NB4 (cell line): ENCODE measurements at regions not wholly inside any gene's neighbourhood (a gene's known extent, or its start where the extent isn't known, plus 50 kb on each side); places are given as distances from the start of the nearest gene placed in this dataset.

ENCODE experiments used
- DNase-seq: peaks from one replicate; pipeline ENCODE4 v3.0.0; 2010; ENCODE audit warnings: low read depth
- H3K4me3 ChIP-seq: one replicate; pipeline ENCODE4 v1.5.1; 2011; ENCODE audit warnings: mild to moderate bottlenecking, low read depth, low read length, moderate library complexity
- CTCF ChIP-seq: IDR thresholded peaks from one replicate; pipeline ENCODE4 v1.5.1; 2012; ENCODE audit warnings: low read depth, low read length
- MAX ChIP-seq: IDR thresholded peaks from 2 replicates; pipeline ENCODE4 v1.6.1; 2011; ENCODE audit warnings: low read depth, low read length
- MYC ChIP-seq: IDR thresholded peaks from 2 replicates; pipeline ENCODE4 v1.6.1; 2011; ENCODE audit warnings: low read depth, low read length
- POLR2A ChIP-seq: IDR thresholded peaks from 2 replicates; pipeline ENCODE4 v1.6.1; 2011; ENCODE audit warnings: mild to moderate bottlenecking; ENCODE audit not compliant: insufficient read length; ENCODE audit errors: extremely low read depth

GRCh38 chr3:154584974-154585373, 155.0 kb upstream of the GPR149 start:
- TF ChIP-seq CTCF (no peak), MAX (no peak), POLR2A (no peak), MYC (no peak)
- no peak overlapping the region for H3K4me3 ChIP-seq
- no peak for DNase-seq

GRCh38 chr3:154584041-154584440, 154.1 kb upstream of the GPR149 start:
- TF ChIP-seq MYC: no peak
- no peak for TF ChIP-seq POLR2A
- TF ChIP-seq CTCF: no peak
- TF ChIP-seq MAX: no peak
- DNase-seq: no peak
- H3K4me3 ChIP-seq: no peak overlapping the region

GRCh38 chr3:154583086-154583634, 153.2 kb upstream of the GPR149 start:
- no peak for DNase-seq
- TF ChIP-seq CTCF (no peak), POLR2A (no peak), MYC (no peak), MAX (no peak)

GRCh38 chr3:154582501-154582900, 152.5 kb upstream of the GPR149 start:
- TF ChIP-seq MAX: no peak
- TF ChIP-seq POLR2A: no peak
- TF ChIP-seq MYC: no peak
- TF ChIP-seq CTCF: no peak

More at GRCh38 chr3:154583086-154583634, 153.2 kb upstream of the GPR149 start:
- no peak overlapping the region for H3K4me3 ChIP-seq

GRCh38 chr3:154571553-154572226, 141.7 kb upstream of the GPR149 start:
- TF ChIP-seq CTCF: no peak
- no peak for TF ChIP-seq POLR2A
- TF ChIP-seq MYC: no peak
- H3K4me3 ChIP-seq: no peak overlapping the region
- DNase-seq: no peak

More at GRCh38 chr3:154582501-154582900, 152.5 kb upstream of the GPR149 start:
- no peak overlapping the region for H3K4me3 ChIP-seq
- no peak for DNase-seq

GRCh38 chr3:154568064-154568463, 138.1 kb upstream of the GPR149 start:
- no peak for DNase-seq
- no peak overlapping the region for H3K4me3 ChIP-seq
- TF ChIP-seq POLR2A (no peak), MAX (no peak), CTCF (no peak), MYC (no peak)
